Activated CD8-positive, alpha-beta T cell treated with anti-CD3 and anti-CD28 coated beads for 36 hours (primary cell): ENCODE measurements at regions not wholly inside any gene's neighbourhood (a gene's known extent, or its start where the extent isn't known, plus 50 kb on each side); places are given as distances from the start of the nearest gene placed in this dataset.

ENCODE experiments used
- ATAC-seq: fragments of 200-7000 bp; cut with Tn5 transposase; one replicate; pipeline ENCODE4 v1.10.0; 2021; ENCODE audit warnings: mild to moderate bottlenecking, moderate library complexity
- CTCF ChIA-PET: fragments of 350-600 bp; sonication (Branson Sonifier 250); formaldehyde crosslinking; loops from one replicate; lab custom pipeline; 2021; ENCODE audit warnings: antibody characterized with exemption; lab: Charles Lee
- POLR2A ChIA-PET: fragments of 350-600 bp; sonication (Branson Sonifier 250); formaldehyde crosslinking; loops from one replicate; lab custom pipeline; 2021; ENCODE audit warnings: antibody characterized with exemption; lab: Charles Lee
- DNase-seq: peaks from one replicate; pipeline ENCODE4 v3.0.0-alpha.2; 2020
- H3K27ac Mint-ChIP-seq: one replicate; pipeline ENCODE4 v1.8.0; 2021; ENCODE audit warnings: mild to moderate bottlenecking, mixed read lengths
- H3K27me3 Mint-ChIP-seq: one replicate; pipeline ENCODE4 v1.8.0; 2021; ENCODE audit warnings: mixed read lengths
- H3K36me3 Mint-ChIP-seq: one replicate; pipeline ENCODE4 v1.8.0; 2021; ENCODE audit warnings: low read depth, mixed read lengths
- H3K4me1 Mint-ChIP-seq: one replicate; pipeline ENCODE4 v1.8.0; 2021; ENCODE audit warnings: low read depth, mixed read lengths
- H3K4me3 Mint-ChIP-seq: one replicate; pipeline ENCODE4 v1.8.0; 2021; ENCODE audit warnings: mild to moderate bottlenecking, moderate library complexity, mixed read lengths
- H3K9me3 Mint-ChIP-seq: one replicate; pipeline ENCODE4 v1.8.0; 2021; ENCODE audit warnings: mixed read lengths
- CTCF ChIP-seq: fragments of 200-600 bp; IDR thresholded peaks from one replicate; pipeline ENCODE4 v1.8.0; 2022; ENCODE audit warnings: antibody characterized with exemption, mild to moderate bottlenecking
- intact Hi-C: fragments of 100-400 bp; cut with micrococcal nuclease; formaldehyde crosslinking; loops from one replicate; pipeline ENCODE4 v1.10.0; 2022

GRCh38 chr6:147067184-147067583, 137.0 kb upstream of the STXBP5 start:
- Mint-ChIP-seq H3K9me3 (peaks cover 10% of the 10 kb centered on the region), H3K27me3 (no peaks in the 10 kb centered on the region), H3K27ac (no peak overlapping the region), H3K4me1 (peaks cover 6% of the 10 kb centered on the region), H3K36me3 (no peaks in the 10 kb centered on the region), H3K4me3 (no peak overlapping the region)
- intact Hi-C loops = no loop called here
- ChIA-PET CTCF (no interaction called here), POLR2A (no interaction called here)
- ATAC-seq = no peak
- no peak for DNase-seq
- no peak for TF ChIP-seq CTCF

- intact Hi-C loops = no loop called here
- DNase-seq (no peak), ATAC-seq (no peak)
- no peaks in the 10 kb centered on the region for H3K27me3 Mint-ChIP-seq
- TF ChIP-seq CTCF = no peak
- ChIA-PET POLR2A (no interaction called here), CTCF (interaction anchor here (1.1 kb wide), 1 partner anchor 174 kb away, joined by 3 read pairs; no protein-coding TSS in a partner anchor)
- H3K9me3 Mint-ChIP-seq = peaks cover 6% of the 10 kb centered on the region
- H3K27ac Mint-ChIP-seq = no peak overlapping the region
- H3K4me1 Mint-ChIP-seq = no peaks in the 10 kb centered on the region
- no peak overlapping the region for H3K4me3 Mint-ChIP-seq
- no peaks in the 10 kb centered on the region for H3K36me3 Mint-ChIP-seq
Observed at GRCh38 chr6:147071776-147072175, 132.4 kb upstream of the STXBP5 start.

- no peaks in the 10 kb centered on the region for H3K36me3 Mint-ChIP-seq
- CTCF ChIA-PET = no interaction called here
- no peak overlapping the region for H3K4me3 Mint-ChIP-seq
- no peaks in the 10 kb centered on the region for H3K9me3 Mint-ChIP-seq
- POLR2A ChIA-PET = no interaction called here
- H3K27ac Mint-ChIP-seq = no peak overlapping the region
- no peaks in the 10 kb centered on the region for H3K27me3 Mint-ChIP-seq
- no peaks in the 10 kb centered on the region for H3K4me1 Mint-ChIP-seq
- no peak for TF ChIP-seq CTCF
- intact Hi-C loops = no loop called here
- ATAC-seq (no peak), DNase-seq (no peak)
Observed at GRCh38 chr6:147075381-147075780, 128.8 kb upstream of the STXBP5 start.

- CTCF ChIA-PET = no interaction called here
- H3K9me3 Mint-ChIP-seq = no peaks in the 10 kb centered on the region
Observed at GRCh38 chr6:147077251-147077650, 127.0 kb upstream of the STXBP5 start.

GRCh38 chr6:147078106-147078505, 126.1 kb upstream of the STXBP5 start:
- CTCF ChIA-PET = no interaction called here
- no peak overlapping the region for H3K27ac Mint-ChIP-seq

More at GRCh38 chr6:147077251-147077650, 127.0 kb upstream of the STXBP5 start:
- Mint-ChIP-seq H3K27me3 (no peaks in the 10 kb centered on the region), H3K36me3 (no peaks in the 10 kb centered on the region), H3K27ac (no peak overlapping the region), H3K4me1 (no peaks in the 10 kb centered on the region), H3K4me3 (no peak overlapping the region)
- ATAC-seq (no peak), DNase-seq (no peak)
- POLR2A ChIA-PET = no interaction called here
- no peak for TF ChIP-seq CTCF
- intact Hi-C loops = no loop called here

More at GRCh38 chr6:147078106-147078505, 126.1 kb upstream of the STXBP5 start:
- H3K36me3 Mint-ChIP-seq = no peaks in the 10 kb centered on the region
- H3K4me1 Mint-ChIP-seq = no peaks in the 10 kb centered on the region
- ATAC-seq (no peak), DNase-seq (no peak)
- intact Hi-C loops = no loop called here
- H3K27me3 Mint-ChIP-seq = peaks cover 3% of the 10 kb centered on the region
- no peaks in the 10 kb centered on the region for H3K9me3 Mint-ChIP-seq
- no peak overlapping the region for H3K4me3 Mint-ChIP-seq
- no peak for TF ChIP-seq CTCF
- POLR2A ChIA-PET = no interaction called here
